Dermis microvascular lymphatic vessel endothelial cell (primary cell): ENCODE measurements at regions not wholly inside any gene's neighbourhood (a gene's known extent, or its start where the extent isn't known, plus 50 kb on each side); places are given as distances from the start of the nearest gene placed in this dataset.
"Not testable (repeated sequence)": the region's sequence is repeated elsewhere in the genome, so short reads cannot be mapped to it uniquely, and the experiment has no call there.

Experiments used
- DNase-seq, 2 donors: peaks; one replicate each; pipeline versions ENCODE4 v3.0.0 to v3.0.0-alpha.2; 2010; ENCODE audit warnings: low read depth in 2 of 2

DNA sequence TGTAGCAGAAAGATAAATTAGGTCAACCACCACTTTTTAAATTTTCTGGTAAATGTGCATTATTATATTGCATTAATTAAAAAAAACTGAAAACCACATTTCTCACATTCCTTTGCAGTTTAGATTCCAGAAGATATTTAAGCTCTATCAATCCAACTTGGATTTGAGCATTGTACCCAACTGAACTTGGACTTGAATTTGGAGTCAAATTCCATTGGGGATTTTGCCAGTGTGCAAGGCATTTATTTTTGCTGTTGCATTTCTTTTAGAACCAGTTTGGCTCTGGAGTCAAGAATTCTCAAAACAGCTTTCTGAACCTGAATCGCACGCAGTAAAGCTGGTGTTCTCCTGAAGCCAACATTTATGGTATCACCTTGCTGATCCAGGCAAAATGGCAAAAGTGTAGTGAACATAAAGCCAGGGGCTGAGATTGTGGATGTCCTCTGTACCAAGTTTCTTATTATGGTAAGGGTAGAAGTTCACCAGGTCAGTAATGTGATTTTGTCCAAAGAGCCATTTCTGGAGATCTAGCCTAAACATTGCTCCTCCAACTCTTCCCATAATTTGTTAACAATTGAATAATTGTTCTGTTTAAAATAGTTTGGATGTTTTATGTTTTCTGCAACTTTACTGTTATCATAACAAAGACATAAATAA lies 890.9 kb downstream of the LRRIQ3 start:
- DNase-seq = no peak

DNA sequence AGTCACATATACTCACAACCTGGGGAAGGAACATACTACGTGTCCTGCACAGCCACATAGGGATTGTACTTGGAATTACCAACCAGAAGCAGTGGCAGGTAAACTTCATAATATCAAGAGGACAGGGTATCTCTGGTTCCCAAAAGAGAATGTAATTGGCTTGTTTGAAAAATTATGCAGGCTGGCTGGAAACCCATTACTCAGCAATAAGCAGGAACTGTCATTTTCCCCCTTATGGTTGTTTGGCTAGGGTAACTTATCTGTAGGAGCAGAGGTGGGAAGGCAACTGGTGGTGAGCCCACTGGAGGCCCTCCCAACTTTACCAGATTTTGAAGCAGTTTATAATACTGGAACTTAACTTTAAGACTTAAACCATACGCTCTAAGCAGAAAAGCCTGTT lies 924.1 kb downstream of the LRRIQ3 start:
- DNase-seq = no peak

DNA sequence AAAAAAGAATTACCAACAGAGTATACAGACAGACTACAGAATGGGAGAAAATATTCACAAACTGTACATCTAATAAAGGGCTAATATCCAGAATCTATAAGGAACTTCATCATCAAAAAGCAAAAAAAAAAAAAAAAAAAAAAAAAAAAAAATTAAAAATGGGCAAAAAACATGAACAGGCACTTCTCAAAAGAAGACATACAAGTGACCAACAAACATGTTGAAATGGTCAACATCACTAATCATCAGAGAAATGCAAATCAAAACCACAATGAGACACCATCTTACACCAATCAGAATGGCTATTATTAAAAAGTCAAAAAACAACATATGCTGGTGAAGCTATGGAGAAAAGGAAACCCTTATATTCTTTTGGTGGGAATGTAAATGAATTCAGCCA lies 952.8 kb downstream of the LRRIQ3 start:
- not testable (repeated sequence) for DNase-seq

DNA sequence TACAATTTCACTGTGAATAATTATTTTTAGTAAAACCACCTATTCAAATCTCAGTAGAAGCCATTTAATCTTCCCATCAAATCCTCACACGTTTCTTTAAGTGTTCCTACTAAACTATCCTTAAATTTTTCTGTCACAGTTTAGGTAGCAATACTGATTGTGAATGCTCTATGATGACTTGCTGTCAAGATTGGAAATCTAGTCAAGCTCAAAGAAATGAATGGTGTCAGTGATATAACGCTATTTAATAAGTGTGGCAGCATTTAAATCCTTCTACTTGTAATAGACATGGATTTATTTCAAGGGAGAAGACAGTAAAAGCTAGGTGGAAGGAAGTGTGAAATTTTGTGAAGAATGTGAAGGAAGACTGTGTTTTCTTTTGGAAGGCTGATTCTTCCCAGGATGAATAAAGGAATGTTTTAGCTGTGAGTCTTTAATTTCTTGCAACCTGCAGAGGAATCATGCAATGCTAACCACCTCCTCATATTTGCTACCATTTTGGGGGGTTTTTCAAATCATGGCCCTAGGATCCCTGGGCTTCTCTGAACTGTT lies 936.7 kb upstream of the NEGR1 start:
- no peak for DNase-seq

DNA sequence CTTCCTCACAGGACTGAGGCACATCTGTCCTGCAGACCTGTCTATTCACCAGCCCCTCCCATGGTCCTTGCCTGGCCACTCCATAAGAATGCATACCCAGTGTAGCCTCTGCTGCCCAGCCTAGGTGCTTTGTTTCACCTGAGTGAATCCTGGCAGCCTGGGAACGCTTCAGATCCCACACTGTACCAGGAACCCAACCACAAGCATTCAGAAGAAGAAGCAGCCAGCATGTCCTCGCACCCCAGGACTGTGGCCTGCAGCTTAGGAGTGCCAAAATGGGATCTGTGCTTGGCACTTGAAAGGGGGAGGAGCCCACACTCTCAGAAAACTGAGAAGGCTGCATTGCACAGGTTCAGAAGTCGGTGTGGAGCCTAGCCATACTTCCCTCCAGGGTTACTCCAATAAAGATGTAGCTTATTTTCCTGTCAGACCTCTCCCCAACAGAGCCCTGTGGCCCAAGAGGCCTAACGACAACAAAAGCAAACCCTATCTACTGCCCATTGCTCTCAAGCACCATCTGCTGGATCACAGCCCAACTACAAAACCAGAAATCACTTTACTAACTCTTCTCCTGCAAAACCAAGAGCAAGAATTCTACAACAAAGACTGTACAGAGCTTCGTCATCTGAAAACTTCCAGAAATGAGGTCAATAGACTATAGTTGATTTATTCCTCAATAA lies 923.1 kb upstream of the NEGR1 start:
- DNase-seq = no peak

DNA sequence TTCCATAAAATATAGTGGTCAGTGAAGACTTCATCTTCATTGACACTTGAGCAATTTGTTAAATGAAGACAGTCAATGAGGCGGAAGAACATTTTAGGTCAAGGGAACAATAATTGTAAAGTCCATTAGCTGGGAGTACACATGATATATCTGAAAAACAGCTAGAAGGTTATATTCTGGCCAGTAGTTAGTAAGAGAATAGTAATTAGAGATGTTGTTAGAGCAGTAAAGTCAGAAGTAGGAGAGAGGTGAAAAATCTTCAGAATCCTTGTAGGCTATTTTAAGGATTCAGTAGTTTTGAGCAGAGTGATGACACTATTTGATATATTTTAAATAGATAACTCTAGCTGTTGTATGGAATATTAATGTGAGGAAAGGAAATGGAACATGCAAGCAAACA lies 915.6 kb upstream of the NEGR1 start:
- no peak for DNase-seq

DNA sequence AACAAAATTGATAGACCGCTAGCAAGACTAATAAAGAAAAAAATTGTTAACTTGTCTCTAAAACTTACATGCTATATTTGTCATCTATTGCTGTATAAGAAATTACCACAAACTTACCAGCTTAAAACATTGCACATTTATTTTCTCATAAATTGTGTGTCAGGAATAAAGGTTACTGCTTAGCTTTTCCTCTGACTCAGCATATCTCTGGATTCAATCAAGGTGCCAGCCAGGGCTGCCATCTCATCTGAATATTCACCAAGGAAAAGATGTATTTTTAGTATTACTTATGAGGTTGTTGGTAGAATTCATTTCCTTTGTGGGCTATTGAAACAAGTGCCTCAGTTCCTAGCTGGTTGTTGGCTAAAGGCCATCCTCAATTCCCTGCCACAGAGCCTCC lies 912.6 kb upstream of the NEGR1 start:
- no peak for DNase-seq

DNA sequence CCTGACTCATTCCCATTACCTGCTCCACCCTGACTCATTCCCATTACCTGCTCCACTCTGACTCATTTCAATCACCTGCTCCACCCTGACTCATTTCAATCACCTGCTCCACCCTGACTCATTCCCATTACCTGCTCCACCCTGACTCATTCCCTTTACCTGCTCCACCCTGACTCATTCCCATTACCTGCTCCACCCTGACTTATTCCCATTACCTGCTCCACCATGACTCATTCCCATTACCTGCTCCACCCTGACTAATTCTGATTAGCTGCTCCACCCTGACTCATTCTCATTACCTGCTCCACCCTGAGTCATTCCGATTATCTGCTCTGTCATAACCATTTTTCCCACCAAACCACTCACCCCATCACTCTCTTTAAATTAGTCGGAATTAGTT lies 901.2 kb upstream of the NEGR1 start:
- DNase-seq = not testable (repeated sequence)

DNA sequence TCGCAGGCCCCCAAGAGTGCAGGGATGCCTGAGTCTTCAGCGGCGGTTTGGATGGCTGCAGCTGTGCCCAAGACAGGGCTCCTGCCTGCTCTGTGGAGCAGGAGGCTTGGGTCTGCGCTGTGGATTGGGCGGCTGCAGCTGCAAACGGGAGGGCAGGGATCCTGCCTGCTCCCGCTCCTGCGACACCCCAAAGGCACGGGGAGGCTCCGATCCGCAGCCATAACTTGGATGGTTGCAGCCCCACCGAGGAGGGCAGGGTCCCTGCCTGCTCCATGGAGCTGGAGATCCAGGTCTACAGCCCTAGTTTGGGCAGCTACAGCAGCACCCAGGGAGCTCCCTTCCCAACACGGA lies 898.8 kb upstream of the NEGR1 start:
- no peak for DNase-seq

DNA sequence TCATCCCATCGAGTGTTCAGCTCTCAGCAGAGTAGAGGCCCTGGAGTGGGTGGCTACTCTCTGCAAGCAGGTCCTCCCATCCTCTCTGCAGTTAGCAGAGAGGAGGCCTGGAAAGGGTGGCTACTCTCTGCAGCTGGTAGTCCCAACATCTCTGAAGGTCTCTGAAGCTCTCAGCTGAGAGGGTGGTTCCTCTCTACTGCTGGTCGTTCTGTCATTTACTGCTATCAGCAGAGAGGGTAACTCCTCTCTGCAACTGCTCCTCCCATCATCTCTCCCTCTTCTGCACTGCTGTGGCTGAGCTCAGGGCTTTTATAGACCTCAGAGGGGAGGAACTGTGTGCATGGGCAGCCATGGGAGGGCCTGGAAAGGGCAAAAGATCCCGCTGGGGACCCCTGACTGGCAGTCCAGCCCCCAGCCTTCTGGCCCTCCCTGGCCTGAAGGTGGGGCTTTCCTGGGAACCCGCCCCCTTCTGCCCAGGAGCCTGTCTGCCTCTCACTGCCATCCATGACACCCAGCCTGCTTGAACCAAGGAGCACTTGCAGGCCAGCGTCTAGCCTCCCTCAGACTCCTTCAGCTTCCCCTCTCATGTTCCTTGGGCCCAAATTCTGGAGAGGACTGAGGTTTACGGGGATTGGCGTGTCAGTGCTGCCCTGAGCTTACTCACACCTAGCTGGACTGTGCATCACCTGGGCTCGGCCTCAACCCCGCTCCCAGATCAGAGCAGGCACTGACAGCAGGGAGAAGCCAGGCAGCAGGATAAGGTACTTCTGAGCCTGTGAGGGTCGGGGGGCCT lies 898.3 kb upstream of the NEGR1 start:
- DNase-seq = no peak

DNA sequence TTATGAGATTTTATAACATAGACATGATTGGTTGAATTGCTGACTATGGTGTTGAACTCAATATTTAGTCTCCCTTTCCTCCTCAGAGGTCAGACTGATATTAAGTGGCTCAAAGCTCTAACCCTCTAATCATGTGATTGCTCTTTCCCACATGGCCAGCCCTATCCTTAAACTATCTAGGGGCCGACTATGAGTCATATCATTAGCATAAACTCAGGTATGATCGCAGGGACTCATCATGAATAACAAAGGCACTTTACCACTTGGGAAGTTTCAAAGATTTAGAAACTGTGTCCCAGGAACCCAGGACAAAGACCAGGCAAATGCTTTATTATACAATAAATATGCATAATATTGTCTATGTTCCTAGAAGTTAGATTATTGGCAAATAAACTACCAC lies 894.6 kb upstream of the NEGR1 start:
- no peak for DNase-seq

DNA sequence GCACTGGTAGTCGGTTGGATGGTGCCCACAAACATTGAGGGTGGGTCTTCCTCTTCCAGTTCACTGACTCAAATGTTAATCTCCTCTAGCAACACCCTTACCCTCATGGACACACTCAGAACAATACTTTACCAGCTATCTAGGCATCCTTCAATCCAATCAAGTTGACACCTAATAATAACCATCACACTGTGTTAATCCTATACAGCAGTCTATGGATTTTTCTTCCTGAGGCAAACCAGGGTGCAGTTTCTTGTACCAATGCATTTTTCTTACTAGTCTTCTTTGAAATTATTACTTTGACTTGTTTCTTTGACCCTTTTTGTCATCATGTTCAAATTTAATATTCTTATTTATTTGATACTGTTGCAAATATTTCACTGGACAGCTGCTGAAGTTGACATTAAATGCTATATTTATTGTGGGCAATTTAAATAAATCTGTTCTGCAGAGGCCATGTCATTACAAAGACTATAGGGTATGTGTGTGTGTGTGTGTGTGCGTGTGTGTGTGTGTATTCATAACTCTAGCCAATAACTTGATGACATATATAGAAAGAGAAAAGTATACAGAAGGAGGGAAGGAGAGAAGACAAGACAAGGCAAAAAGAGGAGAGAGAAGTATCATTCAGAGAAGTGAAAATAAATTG lies 884.8 kb upstream of the NEGR1 start:
- no peak for DNase-seq

DNA sequence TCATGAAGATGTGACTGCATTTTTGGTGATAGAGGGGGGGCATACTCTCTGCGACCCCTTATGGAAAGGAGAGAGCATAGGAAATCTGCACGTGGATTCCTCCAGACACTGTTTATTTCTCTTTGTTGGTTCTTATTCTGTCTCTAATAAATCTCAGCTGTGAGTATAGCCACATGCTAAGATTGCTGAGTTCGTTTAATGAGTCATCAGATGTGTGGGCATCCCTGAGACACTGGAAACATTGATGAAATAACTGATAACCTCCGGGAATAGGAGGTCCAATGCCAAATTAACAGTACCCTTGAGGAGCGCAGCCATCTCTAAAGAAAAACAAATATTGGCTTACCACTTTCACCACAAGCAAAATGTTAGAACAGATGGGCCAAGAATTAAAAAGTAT lies 880.2 kb upstream of the NEGR1 start:
- DNase-seq = no peak

DNA sequence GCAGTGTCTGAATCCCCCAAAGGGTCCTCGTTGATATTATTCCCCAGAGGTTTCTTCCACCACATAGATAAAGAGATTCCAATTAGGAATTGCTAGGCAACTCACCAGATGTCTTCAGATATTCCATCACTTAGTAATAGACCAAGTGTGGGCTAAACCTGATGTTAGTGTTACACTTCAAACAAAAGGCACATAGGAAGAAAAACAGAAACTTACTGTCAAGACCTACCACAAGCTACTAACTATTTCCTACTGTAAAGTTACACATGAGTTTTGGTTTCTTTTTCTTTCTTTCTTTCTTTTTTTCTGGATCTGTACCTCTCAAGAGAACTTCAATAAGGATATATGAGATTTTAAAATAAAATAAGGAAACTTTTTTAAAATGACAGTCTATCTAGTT lies 879.1 kb upstream of the NEGR1 start:
- DNase-seq = no peak

DNA sequence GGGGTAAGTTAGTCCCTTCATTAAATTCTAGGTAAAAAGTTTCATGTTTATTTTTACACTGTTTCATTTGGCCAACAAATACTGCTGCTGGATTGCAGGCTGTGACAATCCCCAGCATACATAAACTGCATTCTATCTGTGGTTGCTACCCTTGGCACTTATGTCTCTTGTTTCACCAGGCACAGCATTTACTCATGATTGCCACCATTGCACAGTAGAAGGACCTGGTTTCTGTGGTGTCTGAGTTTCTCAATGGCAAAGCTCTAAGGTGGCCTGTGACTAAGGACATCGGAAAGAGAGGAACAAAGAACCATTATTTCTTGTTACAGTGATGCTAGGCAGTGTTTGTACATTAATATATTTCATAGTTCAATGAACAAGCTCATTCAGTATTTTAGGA lies 878.4 kb upstream of the NEGR1 start:
- DNase-seq = no peak

DNA sequence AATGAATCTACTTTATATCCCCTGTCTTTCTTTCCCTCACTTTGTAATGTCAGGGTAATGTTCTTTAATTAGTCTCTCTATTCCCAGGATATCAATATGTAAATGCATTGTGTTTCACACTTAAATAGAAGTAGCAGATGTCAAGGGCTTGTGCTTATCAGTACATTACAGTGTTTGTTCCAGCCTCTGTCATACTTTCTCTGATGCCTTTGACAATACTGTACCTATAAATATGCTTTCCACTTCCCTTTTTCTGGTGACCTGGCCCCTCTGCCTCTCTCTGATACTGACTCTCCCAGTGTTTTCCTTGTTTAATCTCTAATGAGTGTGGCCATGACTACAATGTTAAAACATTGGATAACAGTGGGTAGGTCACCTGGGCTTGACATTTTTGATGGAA lies 862.0 kb upstream of the NEGR1 start:
- DNase-seq = no peak

DNA sequence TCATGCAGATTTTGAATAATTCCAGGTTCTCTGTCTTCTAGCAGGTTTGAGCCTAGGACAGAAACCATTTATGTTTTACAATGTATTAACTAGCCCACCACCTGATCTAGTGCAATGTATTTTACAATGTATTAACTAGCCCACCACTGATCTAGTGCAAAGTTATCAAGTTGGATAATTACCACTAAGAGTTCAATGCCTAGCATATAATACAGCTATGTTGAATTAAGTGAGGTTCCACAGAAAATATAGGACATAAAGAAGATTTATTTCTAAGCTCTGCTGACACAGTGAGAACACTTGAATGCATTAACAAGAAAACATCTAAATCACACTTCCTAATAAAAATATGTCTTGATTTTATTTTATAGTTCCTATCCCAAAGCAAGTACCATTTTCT lies 854.6 kb upstream of the NEGR1 start:
- DNase-seq = no peak

DNA sequence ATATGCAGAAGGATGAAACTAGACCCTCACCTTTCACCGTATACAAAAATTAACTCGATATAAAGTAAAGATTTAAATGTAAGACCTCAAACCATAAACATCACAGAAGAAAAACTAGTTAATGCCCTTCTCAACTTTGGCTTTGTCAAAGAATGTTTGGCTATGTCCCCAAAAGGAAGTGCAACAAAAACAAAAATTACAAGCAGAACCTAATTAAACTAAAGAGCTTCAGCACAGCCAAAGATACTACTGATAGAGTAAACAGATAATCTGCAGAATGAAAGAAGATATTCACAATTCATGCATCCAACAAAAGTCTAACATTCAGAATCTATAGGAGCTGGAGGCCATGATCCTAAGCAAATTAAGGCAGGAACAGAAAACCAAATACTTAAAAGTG lies 824.6 kb upstream of the NEGR1 start:
- DNase-seq = no peak

DNA sequence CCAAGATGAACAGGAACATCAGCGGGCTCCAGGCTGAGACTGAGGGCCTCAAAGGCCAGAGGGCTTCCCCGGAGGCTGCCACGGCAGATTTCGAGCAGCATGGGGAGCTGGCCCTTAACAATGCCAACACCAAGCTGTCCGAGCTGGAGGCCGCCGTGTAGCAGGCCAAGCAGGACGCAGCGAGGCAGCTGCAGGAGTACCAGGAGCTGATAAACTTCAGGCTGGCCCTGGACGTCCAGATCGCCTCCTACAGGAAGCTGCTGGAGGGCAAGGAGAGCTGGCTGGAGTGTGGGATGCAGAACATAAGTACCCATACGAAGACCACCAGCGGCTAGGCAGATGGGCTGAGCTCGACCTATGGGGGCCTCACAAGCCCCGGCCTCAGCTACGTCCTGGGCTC lies 823.4 kb upstream of the NEGR1 start:
- no peak for DNase-seq

DNA sequence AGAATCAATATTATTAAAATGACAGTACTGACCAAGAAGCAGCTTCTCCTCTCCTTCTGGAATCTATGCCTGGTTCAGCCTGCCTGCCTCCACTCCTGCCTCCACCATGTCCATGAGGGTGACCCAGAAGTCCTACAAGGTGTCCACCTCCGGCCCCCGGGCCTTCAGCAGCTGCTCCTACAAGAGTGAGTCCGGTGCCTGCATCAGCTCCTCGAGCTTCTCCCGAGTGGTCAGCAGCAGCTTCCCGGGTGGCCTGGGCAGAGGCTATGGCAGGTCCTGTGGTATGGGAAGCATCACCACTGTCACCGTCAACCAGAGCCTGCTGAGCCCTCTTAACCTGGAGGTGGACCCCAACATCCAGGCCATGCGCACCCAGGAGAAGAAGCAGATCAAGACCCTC lies 822.4 kb upstream of the NEGR1 start:
- no peak for DNase-seq

DNA sequence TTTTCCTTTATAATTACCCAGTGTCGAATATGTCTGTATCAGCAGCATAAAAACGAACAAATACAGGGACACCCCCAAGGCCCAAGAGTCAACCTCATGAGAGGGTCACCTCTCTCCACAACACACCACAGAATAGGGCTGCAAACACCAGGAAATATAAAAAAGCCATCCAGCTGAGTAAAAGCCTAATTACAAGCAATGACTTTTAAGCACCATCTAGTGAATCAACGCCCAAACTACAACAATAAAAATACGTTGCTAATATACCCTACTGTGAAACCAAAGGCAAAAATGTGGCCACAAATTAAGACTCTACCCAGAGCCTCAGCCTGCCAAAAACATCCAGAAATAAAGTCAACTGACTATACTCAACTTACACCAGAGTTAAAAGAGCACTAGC lies 817.9 kb upstream of the NEGR1 start:
- no peak for DNase-seq

DNA sequence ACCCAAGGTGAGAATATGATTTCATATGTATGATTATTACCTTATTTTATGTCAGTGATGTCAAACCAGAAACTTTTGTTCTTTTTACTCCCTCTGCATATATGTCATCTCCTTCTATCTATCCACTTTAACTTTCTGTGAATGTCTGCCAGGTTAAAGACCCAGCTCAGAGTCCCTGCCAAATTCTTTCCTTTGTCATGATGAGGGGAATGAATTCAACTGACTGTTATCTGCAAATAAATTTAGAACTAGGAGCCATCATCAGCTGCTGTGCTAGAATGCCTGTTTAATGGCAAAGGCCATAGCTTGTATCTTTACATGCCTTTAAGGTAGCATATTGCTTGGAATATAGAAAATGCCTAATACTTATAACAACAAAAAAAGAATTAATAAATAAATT lies 815.6 kb upstream of the NEGR1 start:
- DNase-seq = no peak
